Activated naive CD8-positive, alpha-beta T cell treated with anti-CD3 and anti-CD28 coated beads, Interleukin-2, amount 10 ng/mL, durations not matched to agents 7 days and 5 days (primary cell): ENCODE measurements at regions not wholly inside any gene's neighbourhood (a gene's known extent, or its start where the extent isn't known, plus 50 kb on each side); places are given as distances from the start of the nearest gene placed in this dataset.
"Not testable (repeated sequence)": the region's sequence is repeated elsewhere in the genome, so short reads cannot be mapped to it uniquely, and the experiment has no call there.

Experiments
- ATAC-seq: fragments of 150-1000 bp; cut with Tn5 transposase; one replicate; pipeline ENCODE4 v1.10.0; 2021; ENCODE audit warnings: low read depth, moderate library complexity
- POLR2A ChIA-PET: fragments of 350-600 bp; sonication (Branson Sonifier 250); formaldehyde crosslinking; loops from one replicate; lab custom pipeline; 2021; ENCODE audit warnings: antibody characterized with exemption; lab: Charles Lee
- DNase-seq: peaks from one replicate; pipeline ENCODE4 v3.0.0; 2021
- H3K27ac Mint-ChIP-seq: one replicate; pipeline ENCODE4 v1.8.0; 2022; ENCODE audit warnings: mild to moderate bottlenecking, mixed read lengths
- H3K27me3 Mint-ChIP-seq: one replicate; pipeline ENCODE4 v1.8.0; 2022; ENCODE audit warnings: mild to moderate bottlenecking, moderate library complexity, mixed read lengths
- H3K36me3 Mint-ChIP-seq: one replicate; pipeline ENCODE4 v1.8.0; 2021; ENCODE audit warnings: mild to moderate bottlenecking, mixed read lengths
- H3K4me1 Mint-ChIP-seq: one replicate; pipeline ENCODE4 v1.8.0; 2021; ENCODE audit warnings: mixed read lengths
- H3K4me3 Mint-ChIP-seq: one replicate; pipeline ENCODE4 v1.8.0; 2022; ENCODE audit warnings: mild to moderate bottlenecking, moderate library complexity, mixed read lengths
- H3K9me3 Mint-ChIP-seq: one replicate; pipeline ENCODE4 v1.8.0; 2021; ENCODE audit warnings: mixed read lengths

GRCh38 chr5:1962619-1963355, 80.1 kb upstream of the IRX4 start:
- ATAC-seq (no peak), DNase-seq (no peak)
- H3K9me3 Mint-ChIP-seq = no peaks in the 10 kb centered on the region
- no peaks in the 10 kb centered on the region for H3K36me3 Mint-ChIP-seq
- no peak overlapping the region for H3K27ac Mint-ChIP-seq
- no peaks in the 10 kb centered on the region for H3K4me1 Mint-ChIP-seq
- H3K4me3 Mint-ChIP-seq = no peak overlapping the region
- peaks cover 10% of the 10 kb centered on the region for H3K27me3 Mint-ChIP-seq
- POLR2A ChIA-PET = no interaction called here

DNA sequence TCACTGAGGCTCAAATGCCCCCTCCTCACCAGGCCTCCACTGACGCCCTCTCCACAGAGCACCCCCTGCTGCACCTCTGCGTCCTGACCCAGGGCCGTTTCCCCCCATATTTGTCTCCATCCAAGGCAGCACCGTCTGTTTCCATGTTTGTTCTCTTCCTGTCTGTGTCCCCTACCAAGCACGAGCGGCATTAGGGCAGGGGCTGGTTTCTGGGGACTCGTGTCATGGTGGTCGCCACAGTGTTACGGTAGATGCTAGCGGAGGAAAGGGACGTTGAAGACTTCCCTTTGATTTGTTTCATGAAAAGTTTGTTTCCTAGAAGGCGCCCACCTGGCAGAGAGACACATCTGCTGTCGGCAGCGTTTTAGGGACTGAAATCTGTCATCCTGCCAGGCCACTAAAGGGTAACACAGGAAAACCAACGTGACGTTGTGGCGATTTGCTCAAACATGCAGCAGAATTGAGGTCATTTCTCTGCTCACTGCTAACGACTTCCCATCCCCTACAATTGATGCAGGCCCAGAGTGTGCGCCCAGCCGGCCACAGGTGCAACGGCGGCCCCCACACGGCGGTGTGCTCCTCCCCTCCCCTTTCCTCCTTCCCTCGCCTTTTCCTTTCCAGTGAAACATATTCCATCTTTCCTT, 79.3 kb upstream of the IRX4 start:
- no peaks in the 10 kb centered on the region for H3K4me1 Mint-ChIP-seq
- POLR2A ChIA-PET = no interaction called here
- H3K36me3 Mint-ChIP-seq = no peaks in the 10 kb centered on the region
- DNase-seq (no peak), ATAC-seq (no peak)
- H3K27me3 Mint-ChIP-seq = peaks cover 10% of the 10 kb centered on the region
- no peak overlapping the region for H3K4me3 Mint-ChIP-seq
- H3K27ac Mint-ChIP-seq = no peak overlapping the region
- H3K9me3 Mint-ChIP-seq = no peaks in the 10 kb centered on the region

DNA sequence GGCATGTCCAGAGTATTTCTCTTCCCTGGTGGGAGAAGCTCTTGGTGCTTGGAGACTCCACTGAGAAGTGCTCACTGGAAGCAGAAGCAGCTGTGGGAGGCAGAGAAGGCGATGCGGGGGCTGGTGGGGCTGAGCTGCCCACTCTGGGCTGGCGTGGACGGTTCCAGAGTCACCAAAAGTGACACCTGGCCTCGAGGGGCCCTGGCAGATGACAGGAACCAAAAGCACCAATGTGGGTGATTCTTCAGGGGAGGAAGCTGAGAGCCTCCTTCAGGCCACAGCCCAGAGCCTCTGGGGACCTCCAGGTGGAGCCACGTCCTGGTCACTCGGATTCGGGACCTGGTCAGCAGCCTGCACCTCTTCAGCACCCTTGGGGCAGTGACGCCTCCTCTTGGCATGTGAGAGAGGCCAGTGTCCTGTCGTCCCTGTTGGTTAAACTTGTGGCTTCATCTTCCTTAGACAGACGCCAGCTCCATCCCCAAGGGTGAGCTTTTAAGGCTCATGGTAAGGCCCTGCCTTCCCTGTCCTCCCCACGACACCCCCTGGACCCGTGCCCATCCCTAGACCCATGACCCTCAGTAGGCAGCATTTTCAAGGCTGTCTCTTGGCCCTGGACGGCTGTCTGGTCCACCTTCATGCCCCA, 78.7 kb upstream of the IRX4 start:
- peaks cover 6% of the 10 kb centered on the region for H3K27me3 Mint-ChIP-seq
- no peaks in the 10 kb centered on the region for H3K9me3 Mint-ChIP-seq
- no peak overlapping the region for H3K27ac Mint-ChIP-seq
- H3K36me3 Mint-ChIP-seq = no peaks in the 10 kb centered on the region
- no peak for DNase-seq
- POLR2A ChIA-PET = no interaction called here
- ATAC-seq = no peak
- no peak overlapping the region for H3K4me3 Mint-ChIP-seq
- H3K4me1 Mint-ChIP-seq = no peaks in the 10 kb centered on the region

DNA sequence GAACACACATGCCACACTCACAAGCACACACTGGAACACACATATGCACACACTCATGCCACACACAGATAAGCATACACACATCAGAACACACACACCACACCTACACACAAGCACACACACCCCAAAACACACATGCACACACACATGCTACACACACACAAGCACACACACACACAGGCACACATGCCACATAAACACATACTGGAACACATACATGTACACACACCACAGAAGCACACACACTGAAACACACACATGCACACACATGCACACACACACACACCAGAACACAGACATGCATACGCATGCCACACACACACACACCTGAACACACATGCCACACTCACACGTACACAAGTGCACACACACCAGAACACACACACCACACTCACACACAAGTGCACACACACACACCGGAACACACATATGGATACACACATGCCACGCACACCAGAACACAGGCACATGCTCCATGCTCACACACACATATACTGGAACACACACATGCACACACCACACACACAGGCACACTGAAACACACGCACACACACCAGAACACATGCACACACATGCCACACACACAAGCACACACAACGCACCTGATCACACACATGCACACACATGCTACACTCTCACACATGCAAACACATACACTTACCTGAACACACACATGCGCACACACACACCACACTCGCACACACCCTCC, 78.0 kb upstream of the IRX4 start:
- Mint-ChIP-seq H3K27me3 (peaks cover 4% of the 10 kb centered on the region), H3K27ac (no peak overlapping the region), H3K4me3 (no peak overlapping the region), H3K36me3 (no peaks in the 10 kb centered on the region), H3K4me1 (no peaks in the 10 kb centered on the region), H3K9me3 (no peaks in the 10 kb centered on the region)
- ATAC-seq (no peak), DNase-seq (no peak)
- POLR2A ChIA-PET = no interaction called here

DNA sequence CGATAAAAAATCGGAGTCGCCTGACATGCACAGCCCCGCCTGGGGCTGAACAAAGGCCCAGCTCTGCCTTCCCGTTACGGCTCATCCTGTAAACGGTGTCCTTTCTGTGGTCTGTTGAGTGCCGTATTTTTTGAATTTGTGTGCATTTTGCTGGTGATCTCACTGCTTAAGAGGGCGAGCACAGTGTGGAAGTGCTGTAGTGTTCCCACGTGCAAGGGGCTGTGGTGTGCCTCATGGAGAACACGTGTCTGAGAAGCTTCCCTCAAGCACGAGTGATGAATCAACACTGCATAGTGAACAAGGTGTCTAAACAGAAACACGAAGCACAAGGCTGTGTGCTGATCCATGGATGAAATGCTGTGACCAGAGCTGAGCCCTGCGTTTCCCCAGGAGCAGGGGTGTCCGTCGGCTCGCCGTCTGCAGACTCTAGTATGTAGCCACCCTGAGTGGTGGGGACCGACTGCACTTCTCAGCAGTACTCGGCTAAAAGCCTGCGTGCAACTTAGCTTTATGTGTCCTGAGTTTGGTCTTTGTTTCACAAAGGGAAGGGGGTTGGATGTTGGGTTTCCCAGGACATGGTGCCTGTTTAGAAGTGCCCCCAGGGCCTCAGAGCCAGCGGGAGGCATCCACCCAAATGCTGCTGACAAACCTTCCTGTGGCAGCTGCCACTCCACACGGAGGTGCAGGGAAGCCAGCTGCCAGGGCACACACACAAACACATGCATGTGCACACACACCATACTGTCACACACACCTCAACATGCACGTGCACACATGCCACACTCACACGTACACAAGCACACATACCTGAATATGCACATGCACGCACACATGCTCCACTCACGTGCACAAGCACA, 77.2 kb upstream of the IRX4 start:
- ATAC-seq (no peak), DNase-seq (no peak)
- Mint-ChIP-seq H3K9me3 (no peaks in the 10 kb centered on the region), H3K27ac (no peak overlapping the region), H3K4me1 (no peaks in the 10 kb centered on the region), H3K36me3 (no peaks in the 10 kb centered on the region), H3K4me3 (no peak overlapping the region), H3K27me3 (no peaks in the 10 kb centered on the region)
- POLR2A ChIA-PET = no interaction called here

- H3K27ac Mint-ChIP-seq = no peak overlapping the region
- no peaks in the 10 kb centered on the region for H3K9me3 Mint-ChIP-seq
- H3K4me1 Mint-ChIP-seq = no peaks in the 10 kb centered on the region
- POLR2A ChIA-PET = no interaction called here
- ATAC-seq (no peak), DNase-seq (no peak)
- H3K4me3 Mint-ChIP-seq = no peak overlapping the region
- H3K27me3 Mint-ChIP-seq = peaks cover 4% of the 10 kb centered on the region
- H3K36me3 Mint-ChIP-seq = no peaks in the 10 kb centered on the region
Measured at GRCh38 chr5:1959231-1959630, 76.5 kb upstream of the IRX4 start.

- DNase-seq (no peak), ATAC-seq (no peak)
- Mint-ChIP-seq H3K27me3 (peaks cover 4% of the 10 kb centered on the region), H3K9me3 (no peaks in the 10 kb centered on the region), H3K4me3 (no peak overlapping the region), H3K36me3 (no peaks in the 10 kb centered on the region), H3K4me1 (no peaks in the 10 kb centered on the region), H3K27ac (no peak overlapping the region)
- POLR2A ChIA-PET = no interaction called here
Measured at GRCh38 chr5:1958211-1959010, 75.7 kb upstream of the IRX4 start.

- no peaks in the 10 kb centered on the region for H3K4me1 Mint-ChIP-seq
- ATAC-seq (no peak), DNase-seq (no peak)
- peaks cover 6% of the 10 kb centered on the region for H3K27me3 Mint-ChIP-seq
- H3K9me3 Mint-ChIP-seq = no peaks in the 10 kb centered on the region
- POLR2A ChIA-PET = no interaction called here
- no peak overlapping the region for H3K27ac Mint-ChIP-seq
- H3K4me3 Mint-ChIP-seq = no peak overlapping the region
- H3K36me3 Mint-ChIP-seq = no peaks in the 10 kb centered on the region
Measured at GRCh38 chr5:1955586-1955985, 72.9 kb upstream of the IRX4 start.

- H3K27me3 Mint-ChIP-seq, H3K36me3 Mint-ChIP-seq, H3K4me1 Mint-ChIP-seq, DNase-seq, H3K4me3 Mint-ChIP-seq, H3K9me3 Mint-ChIP-seq, ATAC-seq, H3K27ac Mint-ChIP-seq, POLR2A ChIA-PET: not testable (repeated sequence)
Measured at GRCh38 chr5:1953710-1954109, 71.0 kb upstream of the IRX4 start.

DNA sequence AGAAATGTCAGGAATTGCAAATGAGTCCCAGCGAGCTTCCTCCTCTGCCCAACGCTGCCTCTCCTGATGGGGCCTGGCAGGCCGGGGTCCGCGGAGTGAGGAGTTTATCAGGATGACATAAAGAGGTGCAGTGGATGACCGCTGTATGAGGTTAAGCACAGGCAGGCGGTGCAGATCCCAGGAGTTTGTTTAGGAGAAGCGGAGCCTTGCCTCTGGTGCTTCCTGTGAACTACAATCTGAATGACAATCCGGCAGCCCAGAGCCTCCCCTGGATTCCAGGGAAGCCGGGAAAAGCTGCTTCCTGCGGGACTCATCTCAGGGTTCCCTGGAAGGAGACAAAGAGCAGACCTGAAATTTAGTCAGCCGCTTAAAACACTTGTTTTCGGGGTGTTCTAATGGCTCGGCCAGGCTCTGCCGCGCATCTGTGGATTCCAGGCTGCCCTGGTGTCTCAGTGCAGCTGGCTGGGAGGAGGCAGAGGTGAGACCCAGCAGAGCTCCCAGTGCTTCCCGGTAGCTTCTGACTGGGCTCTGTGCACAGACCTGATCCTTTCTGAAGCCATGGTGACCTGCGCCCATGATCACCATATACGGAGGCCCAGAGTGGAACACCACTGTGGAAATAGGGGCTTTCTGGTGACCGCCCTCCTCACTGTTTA, 69.8 kb upstream of the IRX4 start:
- Mint-ChIP-seq H3K36me3 (no peaks in the 10 kb centered on the region), H3K9me3 (no peaks in the 10 kb centered on the region), H3K27ac (no peak overlapping the region), H3K27me3 (peaks cover 9% of the 10 kb centered on the region), H3K4me1 (no peaks in the 10 kb centered on the region), H3K4me3 (no peak overlapping the region)
- POLR2A ChIA-PET = no interaction called here
- no peak for DNase-seq
- no peak for ATAC-seq

DNA sequence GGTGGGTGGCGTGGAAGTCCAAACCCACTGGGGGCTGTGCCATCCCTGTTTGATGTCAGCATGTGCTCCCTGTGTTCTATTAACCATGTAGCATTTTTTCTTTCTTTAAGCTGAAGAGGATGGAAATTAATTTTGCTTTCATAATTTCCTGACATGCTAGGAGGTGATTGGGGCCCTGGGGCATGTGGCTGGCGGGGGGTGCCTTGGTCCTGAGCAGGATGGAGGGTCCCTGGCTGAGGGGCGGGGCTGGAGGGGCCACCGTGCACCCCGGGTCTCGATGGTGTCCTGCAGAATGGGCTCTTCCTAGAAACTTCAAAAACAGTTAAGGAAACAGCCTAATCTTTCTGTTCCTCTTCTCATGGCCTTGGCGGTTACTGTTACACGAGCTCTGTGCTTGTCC, 69.3 kb upstream of the IRX4 start:
- H3K9me3 Mint-ChIP-seq = no peaks in the 10 kb centered on the region
- ATAC-seq = no peak
- H3K36me3 Mint-ChIP-seq = no peaks in the 10 kb centered on the region
- POLR2A ChIA-PET = no interaction called here
- peaks cover 13% of the 10 kb centered on the region for H3K27me3 Mint-ChIP-seq
- no peak for DNase-seq
- H3K4me3 Mint-ChIP-seq = no peak overlapping the region
- no peak overlapping the region for H3K27ac Mint-ChIP-seq
- H3K4me1 Mint-ChIP-seq = no peaks in the 10 kb centered on the region

- DNase-seq (no peak), ATAC-seq (no peak)
- Mint-ChIP-seq H3K36me3 (no peaks in the 10 kb centered on the region), H3K9me3 (no peaks in the 10 kb centered on the region), H3K27ac (peak overlapping the region; percentile 48), H3K4me1 (no peaks in the 10 kb centered on the region), H3K4me3 (no peak overlapping the region), H3K27me3 (peaks cover 15% of the 10 kb centered on the region)
- POLR2A ChIA-PET = no interaction called here
Measured at GRCh38 chr5:1951165-1951816, 68.6 kb upstream of the IRX4 start.
